Thoracic aorta (tissue), 2 donors: ENCODE measurements at regions not wholly inside any gene's neighbourhood (a gene's known extent, or its start where the extent isn't known, plus 50 kb on each side); places are given as distances from the start of the nearest gene placed in this dataset.

Experiments used
- ATAC-seq: fragments of 150-250 bp; one replicate; pipeline ENCODE4 v1.8.0; 2017; ENCODE audit warnings: low read depth; ENCODE audit not compliant: insufficient number of reproducible peaks, low FRiP score
- DNase-seq: peaks from one replicate; pipeline ENCODE4 v3.0.0-alpha.2; 2020; ENCODE audit warnings: low spot score
- H3K27ac ChIP-seq, 2 donors: fragments of 200-600 bp; sonication (generic); 1 replicate in 1 of 2; 2 replicates in 1 of 2; pipeline ENCODE4 v1.5.1; 2016; ENCODE audit warnings: mild to moderate bottlenecking in 2 of 2, moderate library complexity in 2 of 2
- H3K27me3 ChIP-seq: fragments of 200-600 bp; sonication (generic); replicated peaks from 2 replicates; pipeline ENCODE4 v1.6.0; 2016; ENCODE audit warnings: mild to moderate bottlenecking; ENCODE audit not compliant: insufficient read depth
- H3K36me3 ChIP-seq: fragments of 200-600 bp; sonication (generic); one replicate; pipeline ENCODE4 v1.5.1; 2016
- H3K4me1 ChIP-seq, 2 donors: fragments of 200-600 bp; sonication (generic); 1 replicate in 1 of 2; 2 replicates in 1 of 2; pipeline versions ENCODE4 v1.5.1 to v1.6.0; 2016; ENCODE audit warnings: low read depth in 2 of 2, mild to moderate bottlenecking in 1 of 2; ENCODE audit not compliant: control insufficient read depth in 1 of 2
- H3K4me3 ChIP-seq: fragments of 200-600 bp; sonication (generic); 2 replicates; pipeline ENCODE4 v1.5.1; 2016; ENCODE audit warnings: mild to moderate bottlenecking
- H3K9me3 ChIP-seq: fragments of 200-600 bp; sonication (generic); 2 replicates; pipeline ENCODE4 v1.5.1; 2016
- CTCF ChIP-seq: fragments of 200-600 bp; sonication (generic); IDR thresholded peaks from one replicate; pipeline ENCODE4 v1.5.1; 2019; ENCODE audit warnings: antibody characterized with exemption

GRCh38 chr1:238465449-238465848 is 574.7 kb upstream of the ZP4 start:
- no peak for TF ChIP-seq CTCF
- no peaks in the 10 kb centered on the region for H3K9me3 ChIP-seq

GRCh38 chr1:238458899-238459298 is 568.2 kb upstream of the ZP4 start:
- H3K9me3 ChIP-seq: no peaks in the 10 kb centered on the region
- no peaks in the 10 kb centered on the region for H3K36me3 ChIP-seq
- no peak overlapping the region for H3K4me3 ChIP-seq
- no peak for TF ChIP-seq CTCF
- no peaks in the 10 kb centered on the region for H3K4me1 ChIP-seq
- DNase-seq (no peak), ATAC-seq (no peak)
- H3K27me3 ChIP-seq: no peaks in the 10 kb centered on the region
- H3K27ac ChIP-seq: no peak overlapping the region

More at GRCh38 chr1:238465449-238465848, 574.7 kb upstream of the ZP4 start:
- Histone ChIP-seq H3K27ac (no peak overlapping the region), H3K4me1 (no peaks in the 10 kb centered on the region), H3K27me3 (no peaks in the 10 kb centered on the region), H3K36me3 (no peaks in the 10 kb centered on the region), H3K4me3 (no peak overlapping the region)
- ATAC-seq (no peak), DNase-seq (no peak)

GRCh38 chr1:238457610-238458009 is 566.9 kb upstream of the ZP4 start:
- DNase-seq (no peak), ATAC-seq (no peak)
- H3K4me1 ChIP-seq: no peaks in the 10 kb centered on the region
- H3K36me3 ChIP-seq: no peaks in the 10 kb centered on the region
- H3K4me3 ChIP-seq: no peak overlapping the region
- no peaks in the 10 kb centered on the region for H3K9me3 ChIP-seq
- H3K27me3 ChIP-seq: no peaks in the 10 kb centered on the region
- H3K27ac ChIP-seq: no peak overlapping the region
- no peak for TF ChIP-seq CTCF

DNA sequence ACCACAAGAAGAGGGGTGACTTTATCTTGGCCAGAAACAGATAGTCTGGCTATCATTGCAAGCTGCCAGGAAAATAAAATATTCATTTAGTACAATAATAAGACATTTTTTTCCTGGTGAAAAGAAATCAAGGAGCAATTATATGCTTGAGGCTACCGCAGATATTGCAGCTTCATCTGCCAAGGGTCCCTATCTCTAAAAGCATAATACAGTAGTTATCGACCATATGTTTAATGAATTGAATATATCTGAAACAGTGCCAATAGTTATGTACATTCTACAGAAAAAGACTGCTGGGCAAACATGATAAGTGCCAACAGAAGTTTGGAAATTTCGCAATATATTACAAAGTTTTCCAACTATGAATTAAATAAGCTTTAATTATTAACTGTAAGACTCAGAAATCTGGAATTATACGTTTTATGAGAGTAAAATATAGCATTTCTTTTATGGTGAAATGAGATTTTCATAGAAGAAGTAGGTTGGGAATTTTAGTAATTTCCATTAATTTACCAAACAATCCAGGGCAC is 561.1 kb upstream of the ZP4 start:
- Histone ChIP-seq H3K36me3 (no peaks in the 10 kb centered on the region), H3K4me3 (no peak overlapping the region), H3K27me3 (no peaks in the 10 kb centered on the region), H3K9me3 (no peaks in the 10 kb centered on the region), H3K4me1 (no peaks in the 10 kb centered on the region), H3K27ac (no peak overlapping the region)
- ATAC-seq: no peak
- TF ChIP-seq CTCF: no peak
- no peak for DNase-seq

DNA sequence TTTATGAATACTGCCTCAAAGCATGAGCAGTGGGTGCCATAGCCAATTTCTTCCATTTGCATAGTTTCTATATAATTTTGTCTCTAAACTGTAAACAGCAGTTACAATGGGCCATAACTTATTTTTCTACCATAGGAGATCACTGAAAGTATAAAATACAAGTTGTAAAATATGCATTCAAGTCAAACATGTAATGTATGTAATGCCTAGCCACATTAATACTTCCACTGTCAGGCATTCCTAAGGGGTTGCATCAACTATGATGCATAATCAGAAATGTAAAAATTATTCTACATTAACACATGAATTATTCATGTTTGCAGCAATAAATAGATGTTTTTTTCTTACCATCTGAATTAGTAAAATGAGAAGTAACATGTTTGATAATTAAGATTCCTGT is 560.3 kb upstream of the ZP4 start:
- no peak for ATAC-seq
- no peaks in the 10 kb centered on the region for H3K4me1 ChIP-seq
- no peaks in the 10 kb centered on the region for H3K27me3 ChIP-seq
- H3K9me3 ChIP-seq: no peaks in the 10 kb centered on the region
- TF ChIP-seq CTCF: no peak
- H3K27ac ChIP-seq: no peak overlapping the region
- no peaks in the 10 kb centered on the region for H3K36me3 ChIP-seq
- DNase-seq: no peak
- H3K4me3 ChIP-seq: no peak overlapping the region
